ENCODE measurements at regions not wholly inside any gene's neighbourhood (a gene's known extent, or its start where the extent isn't known, plus 50 kb on each side); places are given as distances from the start of the nearest gene placed in this dataset.

DNA sequence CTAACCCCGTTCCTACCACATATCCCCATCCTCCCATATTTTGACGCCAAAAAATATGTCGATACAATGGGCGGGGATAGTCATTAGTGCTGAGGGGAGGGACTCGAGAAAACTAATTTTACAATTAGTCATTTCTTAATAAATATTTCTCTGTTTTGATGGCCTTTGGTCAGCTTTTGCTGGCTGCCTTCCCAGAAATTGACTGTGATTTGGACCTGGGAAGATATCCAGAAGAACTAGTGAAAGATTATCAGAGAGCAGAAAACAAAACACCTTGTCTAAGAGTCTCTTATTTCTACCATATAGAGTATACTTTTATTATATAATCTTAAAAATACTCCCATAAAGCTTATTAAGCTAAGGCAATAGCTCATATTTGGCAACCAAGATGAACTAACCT, 247.6 kb downstream of the MRPL39 start:
- Histone ChIP-seq H3K9ac (ENCODE audit: low read length) (no peak overlapping the region), H3K27me3 (ENCODE audit: insufficient read depth, low read depth, low read length) (no peaks in the 10 kb centered on the region), H3K27ac (ENCODE audit: low read length) (no peak overlapping the region), H3K79me2 (replicated peaks; ENCODE audit: insufficient read depth, low read length) (no peaks in the 10 kb centered on the region), H3F3A (ENCODE audit: insufficient read depth, low read length, poor library complexity, severe bottlenecking) (no peaks in the 10 kb centered on the region), H3K9me2 (ENCODE audit: insufficient read depth, low read length) (no peaks in the 10 kb centered on the region), H2AFZ (ENCODE audit: low read depth, low read length) (no peak overlapping the region), H3K36me3 (ENCODE audit: insufficient read depth, low read length) (no peaks in the 10 kb centered on the region), H4K20me1 (ENCODE audit: insufficient read depth) (no peaks in the 10 kb centered on the region), H3K9me3 (ENCODE audit: low read length) (no peaks in the 10 kb centered on the region), H3K4me3 (ENCODE audit: low read length) (no peak overlapping the region), H3K4me2 (ENCODE audit: low read length) (no peak overlapping the region)
- TF ChIP-seq MXI1 (conservative IDR thresholded peaks at IDR 0.05; ENCODE audit: poor library complexity, severe bottlenecking): no peak
- TF ChIP-seq, protein P1, sequence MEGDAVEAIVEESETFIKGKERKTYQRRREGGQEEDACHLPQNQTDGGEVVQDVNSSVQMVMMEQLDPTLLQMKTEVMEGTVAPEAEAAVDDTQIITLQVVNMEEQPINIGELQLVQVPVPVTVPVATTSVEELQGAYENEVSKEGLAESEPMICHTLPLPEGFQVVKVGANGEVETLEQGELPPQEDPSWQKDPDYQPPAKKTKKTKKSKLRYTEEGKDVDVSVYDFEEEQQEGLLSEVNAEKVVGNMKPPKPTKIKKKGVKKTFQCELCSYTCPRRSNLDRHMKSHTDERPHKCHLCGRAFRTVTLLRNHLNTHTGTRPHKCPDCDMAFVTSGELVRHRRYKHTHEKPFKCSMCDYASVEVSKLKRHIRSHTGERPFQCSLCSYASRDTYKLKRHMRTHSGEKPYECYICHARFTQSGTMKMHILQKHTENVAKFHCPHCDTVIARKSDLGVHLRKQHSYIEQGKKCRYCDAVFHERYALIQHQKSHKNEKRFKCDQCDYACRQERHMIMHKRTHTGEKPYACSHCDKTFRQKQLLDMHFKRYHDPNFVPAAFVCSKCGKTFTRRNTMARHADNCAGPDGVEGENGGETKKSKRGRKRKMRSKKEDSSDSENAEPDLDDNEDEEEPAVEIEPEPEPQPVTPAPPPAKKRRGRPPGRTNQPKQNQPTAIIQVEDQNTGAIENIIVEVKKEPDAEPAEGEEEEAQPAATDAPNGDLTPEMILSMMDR (IDR thresholded peaks at IDR 0.05; ENCODE audit: poor library complexity, severe bottlenecking): no peak
- no peak for TF ChIP-seq POLR2AphosphoS5 (IDR thresholded peaks at IDR 0.05)
- TF ChIP-seq, protein P2, sequence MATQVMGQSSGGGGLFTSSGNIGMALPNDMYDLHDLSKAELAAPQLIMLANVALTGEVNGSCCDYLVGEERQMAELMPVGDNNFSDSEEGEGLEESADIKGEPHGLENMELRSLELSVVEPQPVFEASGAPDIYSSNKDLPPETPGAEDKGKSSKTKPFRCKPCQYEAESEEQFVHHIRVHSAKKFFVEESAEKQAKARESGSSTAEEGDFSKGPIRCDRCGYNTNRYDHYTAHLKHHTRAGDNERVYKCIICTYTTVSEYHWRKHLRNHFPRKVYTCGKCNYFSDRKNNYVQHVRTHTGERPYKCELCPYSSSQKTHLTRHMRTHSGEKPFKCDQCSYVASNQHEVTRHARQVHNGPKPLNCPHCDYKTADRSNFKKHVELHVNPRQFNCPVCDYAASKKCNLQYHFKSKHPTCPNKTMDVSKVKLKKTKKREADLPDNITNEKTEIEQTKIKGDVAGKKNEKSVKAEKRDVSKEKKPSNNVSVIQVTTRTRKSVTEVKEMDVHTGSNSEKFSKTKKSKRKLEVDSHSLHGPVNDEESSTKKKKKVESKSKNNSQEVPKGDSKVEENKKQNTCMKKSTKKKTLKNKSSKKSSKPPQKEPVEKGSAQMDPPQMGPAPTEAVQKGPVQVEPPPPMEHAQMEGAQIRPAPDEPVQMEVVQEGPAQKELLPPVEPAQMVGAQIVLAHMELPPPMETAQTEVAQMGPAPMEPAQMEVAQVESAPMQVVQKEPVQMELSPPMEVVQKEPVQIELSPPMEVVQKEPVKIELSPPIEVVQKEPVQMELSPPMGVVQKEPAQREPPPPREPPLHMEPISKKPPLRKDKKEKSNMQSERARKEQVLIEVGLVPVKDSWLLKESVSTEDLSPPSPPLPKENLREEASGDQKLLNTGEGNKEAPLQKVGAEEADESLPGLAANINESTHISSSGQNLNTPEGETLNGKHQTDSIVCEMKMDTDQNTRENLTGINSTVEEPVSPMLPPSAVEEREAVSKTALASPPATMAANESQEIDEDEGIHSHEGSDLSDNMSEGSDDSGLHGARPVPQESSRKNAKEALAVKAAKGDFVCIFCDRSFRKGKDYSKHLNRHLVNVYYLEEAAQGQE (IDR thresholded peaks at IDR 0.05; ENCODE audit: borderline replicate concordance): no peak
- no peak for TF ChIP-seq TAF1 (IDR thresholded peaks at IDR 0.05; ENCODE audit: low read depth)

DNA sequence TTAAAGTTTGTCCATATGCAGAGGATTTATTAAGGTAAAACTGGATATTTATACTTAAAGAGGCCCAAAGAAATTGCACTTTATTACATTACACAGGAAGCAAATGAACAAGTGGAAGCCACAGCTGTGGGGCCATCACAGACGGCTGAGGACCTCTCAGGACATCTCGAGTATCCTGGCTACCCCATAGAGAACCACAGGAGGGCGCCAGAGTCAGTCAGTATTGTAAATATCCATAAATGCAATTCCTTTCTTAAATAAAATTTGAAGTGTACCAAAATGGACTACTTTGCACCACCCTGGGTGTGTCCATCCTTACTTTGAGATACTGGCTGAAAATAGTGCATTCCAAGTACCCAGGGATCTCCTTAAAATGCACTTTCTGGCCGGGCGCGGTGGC, 257.2 kb downstream of the MRPL39 start:
- H3K9me2 ChIP-seq (ENCODE audit: insufficient read depth, low read length): no peaks in the 10 kb centered on the region
- H3K9me3 ChIP-seq (ENCODE audit: low read length): no peaks in the 10 kb centered on the region
- no peaks in the 10 kb centered on the region for H3K36me3 ChIP-seq (ENCODE audit: insufficient read depth, low read length)
- H3K9ac ChIP-seq (ENCODE audit: low read length): no peak overlapping the region
- no peak overlapping the region for H3K4me2 ChIP-seq (ENCODE audit: low read length)
- no peak overlapping the region for H3K4me3 ChIP-seq (ENCODE audit: low read length)
- no peak overlapping the region for H3K27ac ChIP-seq (ENCODE audit: low read length)
- H3F3A ChIP-seq (ENCODE audit: insufficient read depth, low read length, poor library complexity, severe bottlenecking): no peaks in the 10 kb centered on the region
- H2AFZ ChIP-seq (ENCODE audit: low read depth, low read length): no peak overlapping the region
- TF ChIP-seq SMC3 (conservative IDR thresholded peaks at IDR 0.05; ENCODE audit: poor library complexity): no peak
- TF ChIP-seq RAD21 (conservative IDR thresholded peaks at IDR 0.05): no peak
- H4K20me1 ChIP-seq (ENCODE audit: insufficient read depth): no peaks in the 10 kb centered on the region
- H3K27me3 ChIP-seq (ENCODE audit: insufficient read depth, low read depth, low read length): no peaks in the 10 kb centered on the region
- no peaks in the 10 kb centered on the region for H3K79me2 ChIP-seq (replicated peaks; ENCODE audit: insufficient read depth, low read length)

DNA sequence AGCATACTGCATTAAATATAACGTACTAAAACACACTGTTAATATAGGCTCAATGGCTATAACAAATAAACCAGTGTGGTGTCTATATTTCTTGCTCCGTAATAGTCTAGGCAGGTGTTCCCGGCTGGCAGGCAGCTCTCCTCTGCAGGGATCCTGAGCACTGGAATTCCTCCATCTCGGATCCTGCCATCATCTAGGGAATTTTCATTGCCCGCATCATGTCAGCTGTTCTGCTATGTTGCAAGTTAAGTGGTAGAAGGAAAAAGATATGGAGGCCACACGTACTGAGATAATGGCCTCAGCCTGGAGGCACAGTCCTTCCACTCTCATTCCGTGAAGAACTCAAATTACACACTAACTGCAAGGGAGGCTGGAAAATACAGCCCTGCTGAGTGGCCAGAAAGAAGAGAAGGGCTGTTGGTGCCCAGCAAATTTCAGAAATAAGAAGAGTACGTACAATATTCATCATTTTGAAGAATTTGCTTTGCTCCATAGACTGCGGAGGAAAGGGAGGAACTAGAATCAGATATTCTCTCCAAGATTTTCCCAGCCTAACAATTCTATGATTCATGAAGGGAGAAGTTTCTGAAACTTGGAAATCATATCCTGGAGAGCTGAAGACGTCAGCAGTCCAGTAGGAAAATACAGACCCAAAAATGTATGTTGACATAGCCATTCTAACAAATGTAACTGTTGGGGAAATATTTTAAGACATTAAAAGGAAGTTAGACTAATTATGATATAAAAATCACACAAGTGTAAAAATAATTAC, 263.3 kb downstream of the MRPL39 start:
- Histone ChIP-seq H2AFZ (ENCODE audit: low read depth, low read length) (no peak overlapping the region), H3K27ac (ENCODE audit: low read length) (no peak overlapping the region), H3K4me2 (ENCODE audit: low read length) (no peak overlapping the region), H3F3A (ENCODE audit: insufficient read depth, low read length, poor library complexity, severe bottlenecking) (no peaks in the 10 kb centered on the region), H3K9me2 (ENCODE audit: insufficient read depth, low read length) (no peaks in the 10 kb centered on the region), H3K9me3 (ENCODE audit: low read length) (no peaks in the 10 kb centered on the region), H3K4me3 (ENCODE audit: low read length) (no peak overlapping the region), H3K27me3 (ENCODE audit: insufficient read depth, low read depth, low read length) (no peaks in the 10 kb centered on the region), H3K36me3 (ENCODE audit: insufficient read depth, low read length) (no peaks in the 10 kb centered on the region), H3K9ac (ENCODE audit: low read length) (no peak overlapping the region), H3K79me2 (replicated peaks; ENCODE audit: insufficient read depth, low read length) (no peaks in the 10 kb centered on the region), H4K20me1 (ENCODE audit: insufficient read depth) (no peaks in the 10 kb centered on the region)
- no peak for TF ChIP-seq EZH2 (IDR thresholded peaks at IDR 0.05; ENCODE audit: borderline replicate concordance, insufficient read depth, low read length, poor library complexity, severe bottlenecking)
- TF ChIP-seq, protein P2 (IDR thresholded peaks at IDR 0.05; ENCODE audit: borderline replicate concordance): peak; percentile 75

All from neural cell (in vitro differentiated cells).